Naive thymus-derived CD4-positive, alpha-beta T cell (primary cell): ENCODE measurements at regions not wholly inside any gene's neighbourhood (a gene's known extent, or its start where the extent isn't known, plus 50 kb on each side); places are given as distances from the start of the nearest gene placed in this dataset.

Experiments
- ATAC-seq: fragments of 150-1000 bp; cut with Tn5 transposase; 2 replicates; pipeline ENCODE4 v1.10.0; 2021; ENCODE audit warnings: mild to moderate bottlenecking, moderate library complexity
- CTCF ChIA-PET: fragments of 350-600 bp; sonication (Branson Sonifier 250); formaldehyde crosslinking; loops from one replicate; lab custom pipeline; 2021; ENCODE audit warnings: antibody characterized with exemption; lab: Charles Lee
- POLR2A ChIA-PET: fragments of 350-600 bp; sonication (Branson Sonifier 250); formaldehyde crosslinking; loops from one replicate; lab custom pipeline; 2021; ENCODE audit warnings: antibody characterized with exemption, inconsistent platforms; lab: Charles Lee
- DNase-seq, 9 donors: peaks; one replicate each; pipeline versions ENCODE4 v3.0.0 to v3.0.0-alpha.2; 2020 to 2022; ENCODE audit warnings: mixed read lengths in 1 of 9
- H3K27ac ChIP-seq: one replicate; pipeline ENCODE4 v1.7.0; 2013; ENCODE audit warnings: mild to moderate bottlenecking, low read depth, low read length, moderate library complexity
- H3K27me3 ChIP-seq, 2 donors: one replicate each; pipeline ENCODE4 v1.7.0; 2013; ENCODE audit warnings: low read length in 2 of 2, mild to moderate bottlenecking in 2 of 2, moderate library complexity in 2 of 2; ENCODE audit not compliant: control insufficient read depth in 2 of 2, insufficient read depth in 2 of 2
- H3K36me3 ChIP-seq, 3 experiments: 1 replicate in 2 of 3; 2 replicates in 1 of 3; pipeline ENCODE4 v1.7.0; 2013; ENCODE audit warnings: low read length in 3 of 3, mild to moderate bottlenecking in 3 of 3, moderate library complexity in 1 of 3; ENCODE audit not compliant: insufficient read depth in 3 of 3, control insufficient read depth in 2 of 3
- H3K4me1 ChIP-seq, 2 donors: one replicate each; pipeline ENCODE4 v1.7.0; 2013; ENCODE audit warnings: low read length in 2 of 2, mild to moderate bottlenecking in 2 of 2, moderate library complexity in 1 of 2; ENCODE audit not compliant: control insufficient read depth in 2 of 2, insufficient read depth in 2 of 2
- H3K4me3 ChIP-seq: 2 replicates; pipeline ENCODE4 v1.7.0; 2013; ENCODE audit warnings: mild to moderate bottlenecking, low read length
- H3K9me3 ChIP-seq, 3 experiments: 1 replicate in 2 of 3; 2 replicates in 1 of 3; pipeline ENCODE4 v1.7.0; 2013; ENCODE audit warnings: low read length in 3 of 3; ENCODE audit not compliant: control insufficient read depth in 2 of 3
- H3K27ac Mint-ChIP-seq, 9 donors: one replicate each; pipeline ENCODE4 v1.8.0; 2020 to 2022; ENCODE audit warnings: mixed read lengths in 9 of 9, mild to moderate bottlenecking in 8 of 9, moderate library complexity in 5 of 9, inconsistent platforms in 2 of 9
- H3K27me3 Mint-ChIP-seq, 5 donors: one replicate each; pipeline ENCODE4 v1.8.0; 2021 to 2022; ENCODE audit warnings: mixed read lengths in 5 of 5, mild to moderate bottlenecking in 1 of 5
- H3K36me3 Mint-ChIP-seq, 5 donors: one replicate each; pipeline ENCODE4 v1.8.0; 2020 to 2022; ENCODE audit warnings: mixed read lengths in 5 of 5, mild to moderate bottlenecking in 3 of 5, inconsistent platforms in 1 of 5
- H3K4me1 Mint-ChIP-seq, 7 donors: one replicate each; pipeline ENCODE4 v1.8.0; 2020 to 2022; ENCODE audit warnings: mixed read lengths in 7 of 7, mild to moderate bottlenecking in 3 of 7, inconsistent platforms in 1 of 7
- H3K4me3 Mint-ChIP-seq, 10 donors: one replicate each; pipeline ENCODE4 v1.8.0; 2020 to 2022; ENCODE audit warnings: mild to moderate bottlenecking in 10 of 10, mixed read lengths in 10 of 10, moderate library complexity in 6 of 10, inconsistent platforms in 2 of 10
- H3K9me3 Mint-ChIP-seq, 11 donors: one replicate each; pipeline ENCODE4 v1.8.0; 2020 to 2022; ENCODE audit warnings: mixed read lengths in 11 of 11, mild to moderate bottlenecking in 4 of 11, inconsistent platforms in 1 of 11, moderate library complexity in 1 of 11
- intact Hi-C, 2 donors: fragments of 100-400 bp; cut with micrococcal nuclease; formaldehyde crosslinking; loops; one replicate each; pipeline ENCODE4 v1.15.1; 2023

- ChIA-PET CTCF (no interaction called here), POLR2A (no interaction called here)
- H3K27me3 ChIP-seq, result no peaks in the 10 kb centered on the region
- H3K9me3 ChIP-seq, result no peaks in the 10 kb centered on the region
- peaks cover 0 to 3% (median 0%) of the 10 kb centered on the region in 11 donors for H3K9me3 Mint-ChIP-seq
- peaks cover 0 to 4% (median 0%) of the 10 kb centered on the region in 5 donors for H3K27me3 Mint-ChIP-seq
- H3K4me1 ChIP-seq, result no peaks in the 10 kb centered on the region
- DNase-seq (no peak), ATAC-seq (no peak)
- intact Hi-C loops, result no loop called here
- no peak overlapping the region for H3K27ac ChIP-seq
- H3K36me3 Mint-ChIP-seq, result no peaks in the 10 kb centered on the region
- no peaks in the 10 kb centered on the region for H3K36me3 ChIP-seq
- H3K4me1 Mint-ChIP-seq, result peaks cover 0 to 3% (median 0%) of the 10 kb centered on the region in 7 donors
- H3K4me3 Mint-ChIP-seq, result no peak overlapping the region
- no peak overlapping the region for H3K27ac Mint-ChIP-seq
- no peak overlapping the region for H3K4me3 ChIP-seq
Observed at GRCh38 chr2:217698691-217699090, 304.1 kb downstream of the TNS1 start.

DNA sequence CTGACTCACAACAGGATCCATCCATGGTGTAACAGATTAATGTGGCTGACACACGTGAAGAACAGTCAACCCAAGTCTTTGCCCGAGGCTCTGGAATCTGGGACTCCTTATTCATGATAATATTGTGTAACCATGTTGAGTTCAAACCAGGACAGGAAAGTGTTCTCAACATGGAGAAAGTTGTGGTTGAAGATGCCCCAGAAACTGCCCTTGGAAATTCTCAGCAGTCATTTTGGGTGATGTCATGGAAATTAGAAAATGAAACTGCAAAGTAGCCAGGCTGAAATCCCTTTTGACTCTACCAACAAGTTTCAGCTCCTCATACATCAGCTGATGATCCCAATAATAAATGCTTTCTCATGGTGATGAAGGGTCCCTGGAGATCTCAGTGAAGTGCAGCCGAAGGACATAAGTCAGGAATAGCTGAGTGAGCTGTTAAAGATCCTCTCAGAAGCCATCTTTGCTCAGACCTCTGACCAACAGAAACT lies 307.7 kb downstream of the TNS1 start:
- Histone ChIP-seq H3K9me3 (no peaks in the 10 kb centered on the region), H3K36me3 (no peaks in the 10 kb centered on the region), H3K27me3 (no peaks in the 10 kb centered on the region), H3K4me1 (no peaks in the 10 kb centered on the region), H3K27ac (no peak overlapping the region), H3K4me3 (no peak overlapping the region)
- Mint-ChIP-seq H3K36me3 (peaks cover 0 to 3% (median 0%) of the 10 kb centered on the region in 5 donors), H3K27me3 (no peaks in the 10 kb centered on the region), H3K27ac (no peak overlapping the region), H3K4me3 (no peak overlapping the region), H3K4me1 (peaks cover 0 to 3% (median 0%) of the 10 kb centered on the region in 7 donors), H3K9me3 (peaks cover 0 to 3% (median 0%) of the 10 kb centered on the region in 11 donors)
- ChIA-PET CTCF (no interaction called here), POLR2A (no interaction called here)
- DNase-seq (no peak), ATAC-seq (no peak)
- intact Hi-C loops, result no loop called here

- Histone ChIP-seq H3K4me3 (no peak overlapping the region), H3K27ac (no peak overlapping the region), H3K27me3 (no peaks in the 10 kb centered on the region), H3K4me1 (no peaks in the 10 kb centered on the region), H3K9me3 (no peaks in the 10 kb centered on the region), H3K36me3 (no peaks in the 10 kb centered on the region)
- Mint-ChIP-seq H3K9me3 (peaks cover 0 to 3% (median 0%) of the 10 kb centered on the region in 11 donors), H3K36me3 (peaks cover 0 to 3% (median 0%) of the 10 kb centered on the region in 5 donors), H3K27me3 (no peaks in the 10 kb centered on the region), H3K4me3 (no peak overlapping the region), H3K4me1 (peaks cover 0 to 3% (median 0%) of the 10 kb centered on the region in 7 donors), H3K27ac (no peak overlapping the region)
- ChIA-PET CTCF (no interaction called here), POLR2A (no interaction called here)
- intact Hi-C loops, result no loop called here
- ATAC-seq (no peak), DNase-seq (no peak)
Observed at GRCh38 chr2:217694291-217694690, 308.5 kb downstream of the TNS1 start.

GRCh38 chr2:217693363-217693762 lies 309.4 kb downstream of the TNS1 start:
- ATAC-seq (no peak), DNase-seq (no peak)
- Histone ChIP-seq H3K4me1 (no peaks in the 10 kb centered on the region), H3K27ac (no peak overlapping the region), H3K9me3 (no peaks in the 10 kb centered on the region), H3K4me3 (no peak overlapping the region), H3K27me3 (no peaks in the 10 kb centered on the region), H3K36me3 (no peaks in the 10 kb centered on the region)
- Mint-ChIP-seq H3K27me3 (no peaks in the 10 kb centered on the region), H3K27ac (no peak overlapping the region), H3K9me3 (peaks cover 0 to 3% (median 0%) of the 10 kb centered on the region in 11 donors), H3K4me3 (no peak overlapping the region), H3K4me1 (peaks cover 0 to 3% (median 0%) of the 10 kb centered on the region in 7 donors), H3K36me3 (peaks cover 0 to 3% (median 0%) of the 10 kb centered on the region in 5 donors)
- ChIA-PET CTCF (no interaction called here), POLR2A (no interaction called here)
- intact Hi-C loops, result no loop called here

- intact Hi-C loops, result no loop called here
- DNase-seq, result no peak
- H3K9me3 ChIP-seq, result no peaks in the 10 kb centered on the region
Observed at GRCh38 chr2:217691920-217692666, 310.7 kb downstream of the TNS1 start.

DNA sequence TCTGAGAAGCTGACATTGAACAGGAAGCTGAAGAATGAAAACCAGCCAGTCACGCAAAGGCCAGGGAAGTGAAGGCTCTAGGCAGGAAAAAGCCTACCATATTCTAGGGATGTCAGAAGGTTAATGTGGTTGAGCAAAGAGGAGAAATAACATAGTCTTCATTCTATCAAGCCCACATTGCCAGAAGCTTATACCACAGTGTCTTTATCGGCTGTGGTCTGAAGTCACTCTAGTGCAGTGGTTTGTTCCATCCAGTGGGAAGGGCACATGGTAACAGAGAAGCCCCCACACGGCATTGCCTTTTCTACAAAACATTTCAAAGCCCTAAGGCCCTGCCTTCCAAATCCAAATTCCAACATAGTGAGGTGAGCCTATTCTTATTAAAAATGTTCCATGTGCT lies 311.3 kb downstream of the TNS1 start:
- H3K4me1 ChIP-seq, result no peaks in the 10 kb centered on the region
- Mint-ChIP-seq H3K27me3 (peaks cover 0 to 8% (median 0%) of the 10 kb centered on the region in 5 donors), H3K4me3 (no peak overlapping the region), H3K9me3 (peaks cover 0 to 3% (median 0%) of the 10 kb centered on the region in 11 donors), H3K4me1 (peaks cover 0 to 3% (median 0%) of the 10 kb centered on the region in 7 donors), H3K27ac (no peak overlapping the region), H3K36me3 (peaks cover 0 to 5% (median 0%) of the 10 kb centered on the region in 5 donors)
- intact Hi-C loops, result no loop called here
- H3K9me3 ChIP-seq, result no peaks in the 10 kb centered on the region
- ChIA-PET POLR2A (no interaction called here), CTCF (no interaction called here)
- H3K36me3 ChIP-seq, result no peaks in the 10 kb centered on the region
- no peak overlapping the region for H3K27ac ChIP-seq
- no peak overlapping the region for H3K4me3 ChIP-seq
- no peaks in the 10 kb centered on the region for H3K27me3 ChIP-seq
- no peak for DNase-seq
- no peak for ATAC-seq

More at GRCh38 chr2:217691920-217692666, 310.7 kb downstream of the TNS1 start:
- Mint-ChIP-seq H3K4me3 (no peak overlapping the region), H3K4me1 (peaks cover 0 to 3% (median 0%) of the 10 kb centered on the region in 7 donors), H3K9me3 (peaks cover 0 to 3% (median 0%) of the 10 kb centered on the region in 11 donors), H3K27ac (no peak overlapping the region), H3K27me3 (peaks cover 0 to 6% (median 0%) of the 10 kb centered on the region in 5 donors), H3K36me3 (peaks cover 0 to 5% (median 0%) of the 10 kb centered on the region in 5 donors)
- H3K4me3 ChIP-seq, result no peak overlapping the region
- H3K4me1 ChIP-seq, result no peaks in the 10 kb centered on the region
- ChIA-PET POLR2A (no interaction called here), CTCF (no interaction called here)
- no peaks in the 10 kb centered on the region for H3K36me3 ChIP-seq
- H3K27ac ChIP-seq, result no peak overlapping the region
- ATAC-seq, result no peak
- H3K27me3 ChIP-seq, result no peaks in the 10 kb centered on the region

DNA sequence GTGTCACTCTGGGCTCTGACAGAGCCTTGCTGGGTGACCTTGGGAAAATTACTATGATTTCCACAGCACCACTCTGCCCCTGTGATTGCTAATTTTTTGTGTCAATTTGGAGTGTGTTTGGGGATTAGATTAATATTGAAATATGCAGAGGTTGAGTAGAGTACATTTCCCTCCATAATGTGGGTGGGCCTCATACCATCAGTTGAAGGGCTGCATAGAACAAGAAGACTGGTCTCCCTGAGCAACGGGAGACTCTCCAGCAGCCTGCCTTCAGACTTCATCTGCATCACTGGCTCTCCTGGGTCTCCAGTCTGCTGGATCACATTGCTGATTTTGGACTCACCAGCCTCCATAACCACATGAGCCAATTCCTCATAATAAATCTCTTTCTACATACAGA lies 313.7 kb downstream of the TNS1 start:
- no peak overlapping the region for H3K4me3 ChIP-seq
- Mint-ChIP-seq H3K4me3 (no peak overlapping the region), H3K27me3 (peaks cover 0 to 8% (median 0%) of the 10 kb centered on the region in 5 donors), H3K27ac (no peak overlapping the region), H3K36me3 (peaks cover 0 to 5% (median 0%) of the 10 kb centered on the region in 5 donors), H3K9me3 (peaks cover 0 to 1% (median 0%) of the 10 kb centered on the region in 11 donors), H3K4me1 (no peaks in the 10 kb centered on the region)
- ChIA-PET CTCF (no interaction called here), POLR2A (no interaction called here)
- ATAC-seq (no peak), DNase-seq (no peak)
- no peaks in the 10 kb centered on the region for H3K9me3 ChIP-seq
- H3K4me1 ChIP-seq, result no peaks in the 10 kb centered on the region
- intact Hi-C loops, result no loop called here
- no peak overlapping the region for H3K27ac ChIP-seq
- H3K27me3 ChIP-seq, result no peaks in the 10 kb centered on the region
- no peaks in the 10 kb centered on the region for H3K36me3 ChIP-seq
